ENCODE measurements at regions not wholly inside any gene's neighbourhood (a gene's known extent, or its start where the extent isn't known, plus 50 kb on each side); places are given as distances from the start of the nearest gene placed in this dataset.

DNA sequence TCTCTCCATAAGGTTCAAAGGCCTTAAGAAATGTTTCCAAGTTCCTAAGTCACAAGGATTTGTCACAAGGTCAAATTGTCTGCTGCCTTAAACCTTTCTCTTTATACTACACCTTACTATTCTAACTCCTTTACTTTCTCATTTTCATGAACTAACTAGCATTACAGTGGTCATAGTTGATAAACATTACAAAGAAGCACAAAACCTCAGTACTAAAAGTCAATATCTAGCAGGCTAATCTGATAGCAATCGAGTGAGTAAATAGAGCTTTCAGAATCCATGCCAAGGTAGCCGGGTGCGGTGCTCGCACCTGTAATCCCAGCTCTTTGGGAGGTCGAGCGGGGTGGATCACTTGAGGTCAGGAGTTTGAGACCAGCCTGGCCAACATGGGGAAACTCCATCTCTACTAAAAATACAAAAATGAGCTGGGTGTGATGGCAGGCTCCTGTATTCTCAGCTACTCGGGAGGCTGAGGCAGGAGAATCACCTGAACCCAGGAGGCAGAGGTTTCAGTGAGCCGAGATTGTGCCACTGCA lies 510.0 kb downstream of the GBA3 start:
- 48% methylated on average over 8 of the region's 8 CpGs for WGBS
- no peak for DNase-seq (ENCODE audit: low spot score)
- no peak overlapping the region for H3K27ac ChIP-seq (ENCODE audit: low read depth in 1 of 2, low read length in 2 of 2)
- no peaks in the 10 kb centered on the region for H3K27me3 ChIP-seq (ENCODE audit: control insufficient read depth in 4 of 4, insufficient read depth in 4 of 4, low read length in 3 of 4)
- peaks cover 0 to 4% (median 2%) of the 10 kb centered on the region in 4 donors for H3K9me3 ChIP-seq (ENCODE audit: control insufficient read depth in 4 of 4, low read length in 3 of 4)
- TF ChIP-seq HNF4G (IDR thresholded peaks at IDR 0.05) (no peak), JUND (IDR thresholded peaks at IDR 0.05) (no peak), HNF4A (conservative IDR thresholded peaks at IDR 0.05) (no peak), RAD21 (IDR thresholded peaks at IDR 0.05) (no peak), RXRA (IDR thresholded peaks at IDR 0.05) (no peak), TAF1 (conservative IDR thresholded peaks at IDR 0.05) (no peak), EGR1 (IDR thresholded peaks at IDR 0.05; ENCODE audit: low read depth in 2 of 2) (no peak), SP1 (IDR thresholded peaks at IDR 0.05) (no peak)
- TF ChIP-seq, protein P1, sequence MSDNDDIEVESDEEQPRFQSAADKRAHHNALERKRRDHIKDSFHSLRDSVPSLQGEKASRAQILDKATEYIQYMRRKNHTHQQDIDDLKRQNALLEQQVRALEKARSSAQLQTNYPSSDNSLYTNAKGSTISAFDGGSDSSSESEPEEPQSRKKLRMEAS (IDR thresholded peaks at IDR 0.05), result no peak
- TF ChIP-seq, protein P2, sequence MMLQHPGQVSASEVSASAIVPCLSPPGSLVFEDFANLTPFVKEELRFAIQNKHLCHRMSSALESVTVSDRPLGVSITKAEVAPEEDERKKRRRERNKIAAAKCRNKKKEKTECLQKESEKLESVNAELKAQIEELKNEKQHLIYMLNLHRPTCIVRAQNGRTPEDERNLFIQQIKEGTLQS (IDR thresholded peaks at IDR 0.05), result no peak
- TF ChIP-seq, protein P3, sequence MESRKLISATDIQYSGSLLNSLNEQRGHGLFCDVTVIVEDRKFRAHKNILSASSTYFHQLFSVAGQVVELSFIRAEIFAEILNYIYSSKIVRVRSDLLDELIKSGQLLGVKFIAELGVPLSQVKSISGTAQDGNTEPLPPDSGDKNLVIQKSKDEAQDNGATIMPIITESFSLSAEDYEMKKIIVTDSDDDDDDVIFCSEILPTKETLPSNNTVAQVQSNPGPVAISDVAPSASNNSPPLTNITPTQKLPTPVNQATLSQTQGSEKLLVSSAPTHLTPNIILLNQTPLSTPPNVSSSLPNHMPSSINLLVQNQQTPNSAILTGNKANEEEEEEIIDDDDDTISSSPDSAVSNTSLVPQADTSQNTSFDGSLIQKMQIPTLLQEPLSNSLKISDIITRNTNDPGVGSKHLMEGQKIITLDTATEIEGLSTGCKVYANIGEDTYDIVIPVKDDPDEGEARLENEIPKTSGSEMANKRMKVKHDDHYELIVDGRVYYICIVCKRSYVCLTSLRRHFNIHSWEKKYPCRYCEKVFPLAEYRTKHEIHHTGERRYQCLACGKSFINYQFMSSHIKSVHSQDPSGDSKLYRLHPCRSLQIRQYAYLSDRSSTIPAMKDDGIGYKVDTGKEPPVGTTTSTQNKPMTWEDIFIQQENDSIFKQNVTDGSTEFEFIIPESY (IDR thresholded peaks at IDR 0.05), result no peak
- TF ChIP-seq, protein P4, sequence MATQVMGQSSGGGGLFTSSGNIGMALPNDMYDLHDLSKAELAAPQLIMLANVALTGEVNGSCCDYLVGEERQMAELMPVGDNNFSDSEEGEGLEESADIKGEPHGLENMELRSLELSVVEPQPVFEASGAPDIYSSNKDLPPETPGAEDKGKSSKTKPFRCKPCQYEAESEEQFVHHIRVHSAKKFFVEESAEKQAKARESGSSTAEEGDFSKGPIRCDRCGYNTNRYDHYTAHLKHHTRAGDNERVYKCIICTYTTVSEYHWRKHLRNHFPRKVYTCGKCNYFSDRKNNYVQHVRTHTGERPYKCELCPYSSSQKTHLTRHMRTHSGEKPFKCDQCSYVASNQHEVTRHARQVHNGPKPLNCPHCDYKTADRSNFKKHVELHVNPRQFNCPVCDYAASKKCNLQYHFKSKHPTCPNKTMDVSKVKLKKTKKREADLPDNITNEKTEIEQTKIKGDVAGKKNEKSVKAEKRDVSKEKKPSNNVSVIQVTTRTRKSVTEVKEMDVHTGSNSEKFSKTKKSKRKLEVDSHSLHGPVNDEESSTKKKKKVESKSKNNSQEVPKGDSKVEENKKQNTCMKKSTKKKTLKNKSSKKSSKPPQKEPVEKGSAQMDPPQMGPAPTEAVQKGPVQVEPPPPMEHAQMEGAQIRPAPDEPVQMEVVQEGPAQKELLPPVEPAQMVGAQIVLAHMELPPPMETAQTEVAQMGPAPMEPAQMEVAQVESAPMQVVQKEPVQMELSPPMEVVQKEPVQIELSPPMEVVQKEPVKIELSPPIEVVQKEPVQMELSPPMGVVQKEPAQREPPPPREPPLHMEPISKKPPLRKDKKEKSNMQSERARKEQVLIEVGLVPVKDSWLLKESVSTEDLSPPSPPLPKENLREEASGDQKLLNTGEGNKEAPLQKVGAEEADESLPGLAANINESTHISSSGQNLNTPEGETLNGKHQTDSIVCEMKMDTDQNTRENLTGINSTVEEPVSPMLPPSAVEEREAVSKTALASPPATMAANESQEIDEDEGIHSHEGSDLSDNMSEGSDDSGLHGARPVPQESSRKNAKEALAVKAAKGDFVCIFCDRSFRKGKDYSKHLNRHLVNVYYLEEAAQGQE (IDR thresholded peaks at IDR 0.05), result no peak
- TF ChIP-seq, protein P5, sequence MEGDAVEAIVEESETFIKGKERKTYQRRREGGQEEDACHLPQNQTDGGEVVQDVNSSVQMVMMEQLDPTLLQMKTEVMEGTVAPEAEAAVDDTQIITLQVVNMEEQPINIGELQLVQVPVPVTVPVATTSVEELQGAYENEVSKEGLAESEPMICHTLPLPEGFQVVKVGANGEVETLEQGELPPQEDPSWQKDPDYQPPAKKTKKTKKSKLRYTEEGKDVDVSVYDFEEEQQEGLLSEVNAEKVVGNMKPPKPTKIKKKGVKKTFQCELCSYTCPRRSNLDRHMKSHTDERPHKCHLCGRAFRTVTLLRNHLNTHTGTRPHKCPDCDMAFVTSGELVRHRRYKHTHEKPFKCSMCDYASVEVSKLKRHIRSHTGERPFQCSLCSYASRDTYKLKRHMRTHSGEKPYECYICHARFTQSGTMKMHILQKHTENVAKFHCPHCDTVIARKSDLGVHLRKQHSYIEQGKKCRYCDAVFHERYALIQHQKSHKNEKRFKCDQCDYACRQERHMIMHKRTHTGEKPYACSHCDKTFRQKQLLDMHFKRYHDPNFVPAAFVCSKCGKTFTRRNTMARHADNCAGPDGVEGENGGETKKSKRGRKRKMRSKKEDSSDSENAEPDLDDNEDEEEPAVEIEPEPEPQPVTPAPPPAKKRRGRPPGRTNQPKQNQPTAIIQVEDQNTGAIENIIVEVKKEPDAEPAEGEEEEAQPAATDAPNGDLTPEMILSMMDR (IDR thresholded peaks at IDR 0.05; ENCODE audit: low read depth, low read length, missing input control), result no peak
- H3K4me1 ChIP-seq (ENCODE audit: control insufficient read depth in 4 of 4, insufficient read depth in 4 of 4, low read length in 3 of 4), result no peaks in the 10 kb centered on the region
- H3K9ac ChIP-seq (ENCODE audit: low read depth in 1 of 2, low read length in 2 of 2), result no peak overlapping the region
- H3K4me3 ChIP-seq (ENCODE audit: low read depth in 1 of 3, low read length in 3 of 3), result no peak overlapping the region
- H3K36me3 ChIP-seq (ENCODE audit: control insufficient read depth in 4 of 4, insufficient read depth in 3 of 4, low read depth in 1 of 4, low read length in 3 of 4), result no peaks in the 10 kb centered on the region

DNA sequence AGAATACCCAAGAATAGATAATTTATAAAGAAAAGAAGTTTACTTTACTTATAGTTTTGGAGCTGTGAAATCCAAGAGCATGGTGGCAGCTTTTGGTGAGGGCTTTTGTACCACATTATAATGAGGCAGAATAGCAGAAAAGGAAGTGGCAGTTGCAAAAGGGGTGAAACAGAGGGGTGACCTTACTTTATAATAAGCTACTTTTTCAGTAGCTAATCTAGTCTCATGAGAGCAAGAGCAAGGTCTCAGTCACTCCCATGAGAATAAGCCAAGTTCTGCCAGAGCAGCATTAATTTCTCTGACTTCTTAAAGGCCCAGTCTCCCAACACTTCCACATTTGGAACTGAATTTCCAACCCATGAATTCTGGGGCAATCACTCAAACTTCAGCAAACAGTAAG lies 502.0 kb downstream of the GBA3 start:
- Histone ChIP-seq H3K36me3 (ENCODE audit: control insufficient read depth in 4 of 4, insufficient read depth in 3 of 4, low read depth in 1 of 4, low read length in 3 of 4) (no peaks in the 10 kb centered on the region), H3K9me3 (ENCODE audit: control insufficient read depth in 4 of 4, low read length in 3 of 4) (peaks cover 0 to 7% (median 0%) of the 10 kb centered on the region in 4 donors)
- TF ChIP-seq FOXA1 (IDR thresholded peaks at IDR 0.05), result no peak
- TF ChIP-seq, protein P1 (IDR thresholded peaks at IDR 0.05), result no peak
- TF ChIP-seq FOXA2 (IDR thresholded peaks at IDR 0.05), result no peak
- no peak for TF ChIP-seq SP1 (IDR thresholded peaks at IDR 0.05)
- no peak for TF ChIP-seq NR2F2 (IDR thresholded peaks at IDR 0.05)
- no peak for TF ChIP-seq GABPA (IDR thresholded peaks at IDR 0.05 in 1 of 2, conservative IDR thresholded peaks at IDR 0.05 in 1 of 2)
- TF ChIP-seq, protein P5 (IDR thresholded peaks at IDR 0.05; ENCODE audit: low read depth, low read length, missing input control), result no peak
- TF ChIP-seq, protein P2 (IDR thresholded peaks at IDR 0.05), result no peak
- no peak for TF ChIP-seq EGR1 (IDR thresholded peaks at IDR 0.05; ENCODE audit: low read depth in 2 of 2)
- no peak for TF ChIP-seq RXRA (IDR thresholded peaks at IDR 0.05)
- TF ChIP-seq, protein P3 (IDR thresholded peaks at IDR 0.05), result no peak
- no peak for TF ChIP-seq YY1 (IDR thresholded peaks at IDR 0.05)

More for the DNA sequence above, 502.0 kb downstream of the GBA3 start:
- no peak overlapping the region for H3K27ac ChIP-seq (ENCODE audit: low read depth in 1 of 2, low read length in 2 of 2)
- no peaks in the 10 kb centered on the region for H3K4me1 ChIP-seq (ENCODE audit: control insufficient read depth in 4 of 4, insufficient read depth in 4 of 4, low read length in 3 of 4)
- DNase-seq (ENCODE audit: low spot score), result no peak
- H3K9ac ChIP-seq (ENCODE audit: low read depth in 1 of 2, low read length in 2 of 2), result no peak overlapping the region
- no peaks in the 10 kb centered on the region for H3K27me3 ChIP-seq (ENCODE audit: control insufficient read depth in 4 of 4, insufficient read depth in 4 of 4, low read length in 3 of 4)
- H3K4me3 ChIP-seq (ENCODE audit: low read depth in 1 of 3, low read length in 3 of 3), result no peak overlapping the region
